COLO668 (cell line): ENCODE measurements at regions not wholly inside any gene's neighbourhood (a gene's known extent, or its start where the extent isn't known, plus 50 kb on each side); places are given as distances from the start of the nearest gene placed in this dataset.

Source experiments
- DNase-seq: peaks from one replicate; lab custom pipeline; 2025; ENCODE audit not compliant: unreplicated experiment; lab: John Stamatoyannopoulos, UW

GRCh38 chr3:22453906-22454535 lies 703.0 kb upstream of the ZNF385D start:
- DNase-seq: no peak

- no peak for DNase-seq
These were observed 719.0 kb upstream of the ZNF385D start for GRCh38 chr3:22469995-22470394.

GRCh38 chr3:22471557-22471956 lies 720.5 kb upstream of the ZNF385D start:
- DNase-seq: no peak

GRCh38 chr3:22474706-22475445 lies 723.9 kb upstream of the ZNF385D start:
- DNase-seq: no peak

- no peak for DNase-seq
These were observed 724.7 kb upstream of the ZNF385D start for GRCh38 chr3:22475665-22476240.

GRCh38 chr3:22476976-22477375 lies 726.0 kb upstream of the ZNF385D start:
- DNase-seq: no peak

- DNase-seq: no peak
These were observed 717.2 kb upstream of the UBE2E2 start for GRCh38 chr3:22485954-22486353.

- no peak for DNase-seq
These were observed 712.4 kb upstream of the UBE2E2 start for GRCh38 chr3:22490747-22491146.

- DNase-seq: no peak
These were observed 711.8 kb upstream of the UBE2E2 start for GRCh38 chr3:22491344-22491743.

GRCh38 chr3:22492342-22492741 lies 710.8 kb upstream of the UBE2E2 start:
- no peak for DNase-seq

- no peak for DNase-seq
These were observed 707.9 kb upstream of the UBE2E2 start for GRCh38 chr3:22495241-22495640.

GRCh38 chr3:22495791-22496190 lies 707.3 kb upstream of the UBE2E2 start:
- DNase-seq: no peak

- DNase-seq: no peak
These were observed 706.5 kb upstream of the UBE2E2 start for GRCh38 chr3:22496641-22497040.

GRCh38 chr3:22506871-22507270 lies 696.3 kb upstream of the UBE2E2 start:
- no peak for DNase-seq

- no peak for DNase-seq
These were observed 695.4 kb upstream of the UBE2E2 start for GRCh38 chr3:22507709-22508108.

- no peak for DNase-seq
These were observed 679.2 kb upstream of the UBE2E2 start for GRCh38 chr3:22523925-22524324.

- DNase-seq: no peak
These were observed 676.8 kb upstream of the UBE2E2 start for GRCh38 chr3:22526266-22526837.

- DNase-seq: no peak
These were observed 666.6 kb upstream of the UBE2E2 start for GRCh38 chr3:22536541-22536940.

GRCh38 chr3:22537560-22537959 lies 665.6 kb upstream of the UBE2E2 start:
- DNase-seq: no peak

GRCh38 chr3:22542311-22542710 lies 660.8 kb upstream of the UBE2E2 start:
- DNase-seq: no peak

GRCh38 chr3:22555753-22556435 lies 647.2 kb upstream of the UBE2E2 start:
- DNase-seq: no peak

GRCh38 chr3:22565393-22565792 lies 637.7 kb upstream of the UBE2E2 start:
- DNase-seq: no peak
